GM19043 (cell line): ENCODE measurements at regions not wholly inside any gene's neighbourhood (a gene's known extent, or its start where the extent isn't known, plus 50 kb on each side); places are given as distances from the start of the nearest gene placed in this dataset.

Source experiments
- ATAC-seq: cut with Tn5 transposase; IDR thresholded peaks from one replicate; pipeline ENCODE4 v1.9.1; 2021; ENCODE audit warnings: low read depth; ENCODE audit not compliant: unreplicated experiment

DNA sequence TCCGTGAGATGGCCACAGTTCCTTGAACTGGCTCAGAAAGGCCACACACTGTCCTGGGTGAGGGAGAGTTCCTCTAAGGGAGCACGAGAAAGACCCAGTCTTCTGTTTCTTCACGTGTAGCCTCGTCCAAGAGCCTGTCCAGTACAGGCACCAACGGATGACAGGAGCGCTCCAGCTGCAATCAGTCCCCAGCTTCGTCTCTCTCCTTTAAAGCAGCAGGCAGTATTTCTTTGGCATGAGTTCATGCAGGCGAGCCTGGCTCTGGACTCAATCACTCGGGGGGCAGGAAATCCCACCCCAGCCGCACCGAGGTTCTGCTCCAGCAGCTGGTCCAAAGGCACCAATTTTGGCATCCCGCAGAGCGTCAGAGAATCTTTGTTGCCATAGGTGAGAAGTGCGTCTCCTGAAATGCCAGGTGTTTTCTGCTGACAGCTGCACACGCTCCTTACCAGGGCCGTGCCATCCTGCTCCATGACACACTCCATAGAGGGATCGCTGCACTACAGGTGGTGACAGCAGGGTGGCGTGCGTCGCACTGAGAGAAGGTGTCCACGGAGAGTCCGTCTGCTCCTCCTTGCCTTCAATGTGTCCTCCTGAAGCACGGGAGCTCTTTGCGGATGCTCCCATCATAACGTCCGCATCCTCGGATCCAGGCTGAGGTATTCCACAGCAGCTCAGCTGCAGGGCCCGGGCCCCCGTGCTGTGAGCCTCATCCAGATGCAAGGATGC is 59.6 kb upstream of the AFDN start:
- ATAC-seq = no peak

DNA sequence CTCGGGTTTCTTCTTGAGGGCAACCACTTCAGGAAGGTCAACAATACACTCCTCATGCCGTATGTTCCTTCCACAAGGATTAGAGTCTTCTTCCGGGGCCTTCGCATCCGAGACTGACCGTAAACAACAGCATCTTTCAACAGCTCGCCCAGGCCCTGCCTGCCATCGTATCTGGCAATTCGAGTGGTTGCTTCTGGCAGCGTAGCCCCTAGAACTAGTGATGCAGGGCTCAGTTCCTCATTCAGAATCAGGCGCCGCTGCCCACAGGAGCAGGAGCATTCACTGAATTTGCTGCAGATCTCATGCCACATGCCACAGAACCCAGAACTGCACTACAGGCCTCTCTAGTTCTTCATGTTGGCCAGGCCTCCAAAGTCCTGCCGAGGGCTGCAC is 59.0 kb upstream of the AFDN start:
- ATAC-seq = no peak

DNA sequence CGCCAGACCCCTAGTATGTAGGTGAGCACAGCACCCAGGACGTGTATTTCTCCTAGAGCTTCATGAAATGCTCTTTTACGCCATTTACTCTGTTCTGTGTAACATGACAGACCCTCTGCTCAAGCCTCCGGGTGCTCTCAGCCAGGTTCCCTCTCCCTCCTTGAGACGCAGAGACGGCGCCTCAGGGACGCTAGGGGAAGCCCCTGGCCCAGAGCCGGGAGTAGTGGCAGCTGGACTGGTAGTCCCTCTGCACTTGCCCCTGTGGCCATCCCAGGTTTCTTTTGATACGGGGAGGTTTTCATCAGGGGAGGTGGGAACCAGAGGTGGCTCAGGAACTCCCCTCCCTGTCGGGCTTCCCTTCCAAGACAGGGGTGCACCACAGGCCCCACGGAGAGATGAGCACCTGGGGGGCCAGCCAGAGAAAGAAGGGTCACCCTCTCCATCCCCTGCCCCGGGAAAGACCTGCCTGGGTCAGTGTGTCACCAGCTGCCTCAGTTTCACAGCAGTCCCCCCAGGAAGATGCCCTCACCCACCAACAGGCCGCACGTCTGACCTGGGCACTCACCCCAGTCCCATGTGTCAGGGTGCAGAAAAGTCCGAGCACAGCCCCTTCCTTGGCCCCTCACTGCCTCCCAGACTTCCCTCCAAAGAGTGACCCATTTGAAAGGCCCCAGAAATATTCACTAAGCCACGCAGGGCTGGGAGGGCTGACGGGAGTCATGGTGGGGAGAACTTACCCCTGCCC is 58.1 kb upstream of the AFDN start:
- ATAC-seq = no peak

GRCh38 chr6:167769408-167770190 is 57.1 kb upstream of the AFDN start:
- ATAC-seq = no peak

- ATAC-seq = no peak
Observed at GRCh38 chr6:167770291-167770955, 56.3 kb upstream of the AFDN start.

GRCh38 chr6:167774881-167775280 is 51.8 kb upstream of the AFDN start:
- no peak for ATAC-seq

- no peak for ATAC-seq
Observed at GRCh38 chr6:167776906-167777627, 49.6 kb upstream of the AFDN start.
